Retinal pigment epithelial cell (primary cell): ENCODE measurements at regions not wholly inside any gene's neighbourhood (a gene's known extent, or its start where the extent isn't known, plus 50 kb on each side); places are given as distances from the start of the nearest gene placed in this dataset.

ENCODE experiments used
- DNase-seq: peaks from one replicate; pipeline ENCODE4 v3.0.0-alpha.2; 2010; ENCODE audit warnings: low read depth
- H3K4me3 ChIP-seq: 2 replicates; pipeline ENCODE4 v1.5.1; 2011; ENCODE audit warnings: mild to moderate bottlenecking, low read length, control low read depth, moderate library complexity
- TF ChIP-seq, protein P1 (sequence below): conservative IDR thresholded peaks from 2 replicates; pipeline ENCODE4 v1.5.1; 2011; ENCODE audit warnings: low read depth, low read length, control low read depth, inconsistent platforms

DNA sequence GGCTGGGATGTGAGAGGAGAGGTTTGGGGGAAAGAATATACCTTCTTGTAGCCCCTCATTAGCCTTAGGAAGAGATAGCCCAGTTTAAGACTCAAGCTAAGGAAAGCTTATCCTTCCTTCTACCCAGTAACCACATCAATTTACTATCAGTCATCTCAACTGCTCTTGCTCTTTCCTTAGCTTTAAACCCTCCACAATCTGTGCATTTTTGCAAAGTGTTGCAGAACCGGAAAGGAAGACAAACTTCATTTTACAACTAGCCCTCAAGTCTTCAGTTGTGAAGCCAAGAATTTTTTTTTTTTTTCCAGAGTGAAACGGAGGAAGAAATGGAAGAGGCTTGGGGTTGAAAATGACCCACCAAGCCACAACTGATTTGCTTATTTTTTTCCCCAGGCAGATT is 137.0 kb upstream of the LMO4 start:
- H3K4me3 ChIP-seq: no peak overlapping the region
- TF ChIP-seq, protein P1, sequence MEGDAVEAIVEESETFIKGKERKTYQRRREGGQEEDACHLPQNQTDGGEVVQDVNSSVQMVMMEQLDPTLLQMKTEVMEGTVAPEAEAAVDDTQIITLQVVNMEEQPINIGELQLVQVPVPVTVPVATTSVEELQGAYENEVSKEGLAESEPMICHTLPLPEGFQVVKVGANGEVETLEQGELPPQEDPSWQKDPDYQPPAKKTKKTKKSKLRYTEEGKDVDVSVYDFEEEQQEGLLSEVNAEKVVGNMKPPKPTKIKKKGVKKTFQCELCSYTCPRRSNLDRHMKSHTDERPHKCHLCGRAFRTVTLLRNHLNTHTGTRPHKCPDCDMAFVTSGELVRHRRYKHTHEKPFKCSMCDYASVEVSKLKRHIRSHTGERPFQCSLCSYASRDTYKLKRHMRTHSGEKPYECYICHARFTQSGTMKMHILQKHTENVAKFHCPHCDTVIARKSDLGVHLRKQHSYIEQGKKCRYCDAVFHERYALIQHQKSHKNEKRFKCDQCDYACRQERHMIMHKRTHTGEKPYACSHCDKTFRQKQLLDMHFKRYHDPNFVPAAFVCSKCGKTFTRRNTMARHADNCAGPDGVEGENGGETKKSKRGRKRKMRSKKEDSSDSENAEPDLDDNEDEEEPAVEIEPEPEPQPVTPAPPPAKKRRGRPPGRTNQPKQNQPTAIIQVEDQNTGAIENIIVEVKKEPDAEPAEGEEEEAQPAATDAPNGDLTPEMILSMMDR: no peak
- no peak for DNase-seq

DNA sequence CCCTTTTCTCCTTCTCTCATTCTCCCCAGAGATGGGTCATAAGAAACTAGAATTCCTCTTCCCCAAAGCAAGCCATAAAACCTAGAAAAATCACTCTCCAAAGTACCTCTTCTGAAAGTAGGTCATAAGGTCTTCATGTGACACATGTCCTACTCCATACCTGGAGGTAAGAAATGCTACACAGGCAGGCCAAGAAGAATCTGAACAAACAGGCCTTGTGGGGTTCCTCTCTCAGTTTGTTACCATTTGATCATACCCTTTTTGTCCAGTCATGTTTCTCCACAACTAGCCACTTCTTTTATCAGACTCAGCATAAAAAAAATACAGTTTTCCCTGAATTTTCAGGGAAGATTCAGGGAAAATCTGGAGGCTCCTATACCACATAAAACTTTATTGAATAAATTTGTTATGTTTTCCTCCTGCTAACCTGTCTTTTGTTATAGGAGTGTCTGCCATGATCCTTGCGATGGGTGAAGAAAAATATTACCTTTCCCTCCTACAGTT is 134.4 kb upstream of the LMO4 start:
- TF ChIP-seq, protein P1: no peak
- DNase-seq: no peak
- no peak overlapping the region for H3K4me3 ChIP-seq

DNA sequence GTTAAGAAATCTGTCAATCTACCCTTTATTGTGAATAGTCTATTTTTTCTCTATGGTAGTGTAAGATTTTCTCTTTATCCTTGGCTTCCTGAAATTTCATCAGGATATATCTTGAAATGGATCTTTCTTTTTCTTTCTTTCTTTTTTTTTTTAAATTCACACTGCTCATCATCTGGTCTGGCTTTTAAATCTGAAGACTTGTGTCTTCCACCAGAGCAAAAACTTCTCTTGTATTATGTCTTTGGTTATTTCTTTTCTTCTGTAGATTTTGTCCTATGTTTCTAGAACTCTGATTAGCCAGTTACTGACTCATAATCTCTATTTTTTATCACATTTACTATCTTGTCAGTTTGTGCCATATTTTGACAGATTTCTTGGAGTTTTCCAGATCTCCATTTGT is 133.8 kb upstream of the LMO4 start:
- no peak overlapping the region for H3K4me3 ChIP-seq
- no peak for DNase-seq
- TF ChIP-seq, protein P1: no peak

DNA sequence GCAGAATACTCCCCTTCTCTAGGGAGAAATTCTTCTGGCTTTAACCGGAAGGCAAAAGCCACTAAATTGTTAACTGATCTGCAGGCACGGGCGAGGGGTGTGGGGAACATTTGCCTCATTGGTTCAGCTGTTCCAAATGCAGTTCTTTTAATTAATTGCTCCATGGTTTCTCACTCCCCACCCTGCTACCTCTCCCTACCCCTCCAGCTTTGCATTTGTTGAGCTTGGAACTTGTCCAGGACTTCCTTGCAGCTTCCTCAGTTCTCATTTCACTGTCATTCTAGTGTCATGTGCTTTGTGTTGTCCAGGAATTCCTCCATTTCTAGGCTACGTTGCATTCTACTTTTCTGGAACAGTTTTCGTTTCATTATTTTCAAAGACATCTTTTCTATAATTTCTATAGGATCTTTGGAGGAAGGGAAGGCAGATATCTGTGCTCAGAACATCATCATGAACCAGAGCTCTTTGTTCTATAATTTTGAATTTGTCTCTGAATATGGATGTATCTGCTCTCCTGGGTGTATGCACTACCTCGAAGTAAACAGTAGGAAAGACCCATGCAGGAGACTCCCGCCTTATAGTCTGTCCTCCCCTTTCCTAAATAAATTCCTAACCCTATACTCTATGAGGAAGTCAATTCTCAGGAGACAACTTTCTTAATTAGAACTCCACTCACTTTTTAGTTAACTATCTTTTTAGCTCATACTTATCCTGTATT is 132.4 kb upstream of the LMO4 start:
- TF ChIP-seq, protein P1: no peak
- no peak overlapping the region for H3K4me3 ChIP-seq
- DNase-seq: no peak

DNA sequence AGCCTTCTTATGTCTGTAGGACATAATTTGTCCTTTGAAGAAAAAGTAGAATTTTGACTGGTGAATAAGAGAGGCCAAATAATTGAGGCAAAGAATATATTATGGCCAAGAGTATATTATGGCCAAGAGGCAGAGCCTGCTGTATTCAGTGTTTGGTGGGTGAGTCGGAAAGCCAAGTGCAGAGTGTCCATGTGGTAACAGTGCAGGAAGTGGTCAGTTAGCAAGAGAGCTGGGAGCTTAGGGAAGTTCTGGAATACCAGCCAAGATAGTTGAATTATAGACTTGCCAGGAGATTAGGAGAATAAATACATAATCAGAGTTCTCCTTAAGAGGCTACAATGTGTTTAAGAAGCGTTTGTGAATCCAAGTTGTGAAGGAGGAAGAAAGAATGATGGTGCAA is 131.5 kb upstream of the LMO4 start:
- DNase-seq: no peak

DNA sequence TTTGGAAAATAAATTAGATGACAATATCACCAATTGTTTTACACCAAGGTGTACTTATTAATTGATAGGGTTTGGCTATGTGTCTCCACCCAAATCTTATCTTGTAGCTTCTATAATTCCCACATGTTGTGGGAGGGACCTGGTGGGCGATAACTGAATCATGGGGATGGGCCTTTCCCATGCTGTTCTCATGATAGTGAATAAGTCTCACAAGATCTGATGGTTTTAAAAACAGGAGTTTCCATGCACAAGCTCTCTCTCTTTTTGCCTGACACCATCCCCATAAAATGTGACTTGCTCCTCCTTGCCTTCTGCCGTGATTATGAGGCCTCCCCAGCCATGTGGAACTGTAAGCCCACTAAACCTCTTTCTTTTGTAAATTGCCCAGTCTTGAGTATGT is 131.0 kb upstream of the LMO4 start:
- TF ChIP-seq, protein P1: no peak
- DNase-seq: no peak
- no peak overlapping the region for H3K4me3 ChIP-seq

More for the DNA sequence above, 131.5 kb upstream of the LMO4 start:
- no peak overlapping the region for H3K4me3 ChIP-seq
- TF ChIP-seq, protein P1: no peak
